A673 (cell line): ENCODE measurements at regions not wholly inside any gene's neighbourhood (a gene's known extent, or its start where the extent isn't known, plus 50 kb on each side); places are given as distances from the start of the nearest gene placed in this dataset.

Experiments
- BruUV-seq: library from RNA; stranded (reverse); fragments of 400-500 nt; replicated peaks from 2 replicates; lab custom pipeline; 2021; lab: Mats Ljungman, UMichigan
- CTCF ChIA-PET: fragments of 300-600 bp; sonication (Branson Sonifier 250); formaldehyde crosslinking; loops from one replicate; lab custom pipeline; 2022; ENCODE audit warnings: antibody characterized with exemption; lab: Charles Lee
- POLR2A ChIA-PET: fragments of 300-600 bp; sonication (Branson Sonifier 250); formaldehyde crosslinking; loops from one replicate; lab custom pipeline; 2022; ENCODE audit warnings: antibody characterized with exemption; ENCODE audit not compliant: low non-redundant PET; lab: Charles Lee
- DNase-seq: peaks from one replicate; pipeline ENCODE4 v3.0.0-alpha.2; 2015; ENCODE audit warnings: low spot score
- H3K27ac ChIP-seq: fragments of 200-600 bp; sonication (generic); 2 replicates; pipeline ENCODE4 v1.5.1; 2016; ENCODE audit warnings: mixed run types, low read depth, mild to moderate bottlenecking, mixed read lengths, antibody characterized with exemption, low read length; ENCODE audit not compliant: poor library complexity, severe bottlenecking
- H3K27me3 ChIP-seq: fragments of 200-600 bp; sonication (generic); replicated peaks from 2 replicates; pipeline ENCODE4 v1.6.1; 2017; ENCODE audit warnings: mixed run types, low read depth, mild to moderate bottlenecking, mixed read lengths, antibody characterized with exemption, low read length; ENCODE audit not compliant: insufficient read depth, poor library complexity
- H3K36me3 ChIP-seq: fragments of 200-600 bp; sonication (generic); 2 replicates; pipeline ENCODE4 v1.6.1; 2016; ENCODE audit warnings: mixed run types, mild to moderate bottlenecking, mixed read lengths, antibody characterized with exemption, low read length; ENCODE audit not compliant: insufficient read depth, poor library complexity, severe bottlenecking
- H3K4me1 ChIP-seq: fragments of 200-600 bp; sonication (generic); 2 replicates; pipeline ENCODE4 v1.6.1; 2017; ENCODE audit warnings: mixed run types, mild to moderate bottlenecking, mixed read lengths, antibody characterized with exemption, low read length; ENCODE audit not compliant: insufficient read depth, poor library complexity, severe bottlenecking
- H3K4me3 ChIP-seq: fragments of 200-600 bp; sonication (generic); 2 replicates; pipeline ENCODE4 v1.5.1; 2016; ENCODE audit warnings: low read depth, mixed run types, mild to moderate bottlenecking, mixed read lengths, low read length; ENCODE audit not compliant: poor library complexity, severe bottlenecking
- H3K9me3 ChIP-seq: fragments of 200-600 bp; sonication (generic); 2 replicates; pipeline ENCODE4 v1.6.1; 2016; ENCODE audit warnings: mixed run types, low read depth, mild to moderate bottlenecking, mixed read lengths, antibody characterized with exemption, low read length; ENCODE audit not compliant: poor library complexity, severe bottlenecking
- CTCF ChIP-seq: fragments of 300-800, 200-600 bp; sonication (generic); conservative IDR thresholded peaks from 2 replicates; pipeline ENCODE4 v1.5.1; 2017; ENCODE audit warnings: low read depth, mild to moderate bottlenecking, antibody characterized with exemption, low read length, moderate library complexity, mixed read lengths
- EZH2 ChIP-seq: fragments of 200-600 bp; sonication (generic); IDR thresholded peaks from 2 replicates; pipeline ENCODE4 v1.6.1; 2017; ENCODE audit warnings: borderline replicate concordance, low read depth, mild to moderate bottlenecking, mixed read lengths, antibody characterized with exemption, low read length; ENCODE audit not compliant: poor library complexity, severe bottlenecking
- intact Hi-C: fragments of 100-400 bp; cut with micrococcal nuclease; formaldehyde crosslinking; loops from one replicate; pipeline ENCODE4 v1.10.0; 2022; ENCODE audit not compliant: unreplicated experiment

- ChIA-PET POLR2A (no interaction called here), CTCF (no interaction called here)
- intact Hi-C loops: no loop called here
- Histone ChIP-seq H3K27me3 (no peaks in the 10 kb centered on the region), H3K27ac (no peak overlapping the region), H3K4me1 (peaks cover 12% of the 10 kb centered on the region), H3K4me3 (no peak overlapping the region), H3K36me3 (no peaks in the 10 kb centered on the region), H3K9me3 (no peaks in the 10 kb centered on the region)
- no peak for DNase-seq
- no TSS peak for BruUV-seq
- no peak for TF ChIP-seq EZH2
- no peak for TF ChIP-seq CTCF
Observed at GRCh38 chr2:221050020-221050795, 521.9 kb downstream of the EPHA4 start.

- Histone ChIP-seq H3K4me3 (no peak overlapping the region), H3K4me1 (peaks cover 8% of the 10 kb centered on the region), H3K9me3 (no peaks in the 10 kb centered on the region), H3K27me3 (no peaks in the 10 kb centered on the region), H3K27ac (no peak overlapping the region), H3K36me3 (no peaks in the 10 kb centered on the region)
- intact Hi-C loops: no loop called here
- no TSS peak for BruUV-seq
- TF ChIP-seq CTCF: no peak
- TF ChIP-seq EZH2: no peak
- ChIA-PET CTCF (no interaction called here), POLR2A (no interaction called here)
- no peak for DNase-seq
Observed at GRCh38 chr2:221051162-221051561, 520.9 kb downstream of the EPHA4 start.

- H3K36me3 ChIP-seq: no peaks in the 10 kb centered on the region
- ChIA-PET CTCF (no interaction called here), POLR2A (no interaction called here)
- TF ChIP-seq CTCF (no peak), EZH2 (no peak)
- intact Hi-C loops: no loop called here
- no peaks in the 10 kb centered on the region for H3K27me3 ChIP-seq
- DNase-seq: no peak
- H3K27ac ChIP-seq: no peak overlapping the region
- no peak overlapping the region for H3K4me3 ChIP-seq
- BruUV-seq: no TSS peak
- peaks cover 6% of the 10 kb centered on the region for H3K9me3 ChIP-seq
- no peaks in the 10 kb centered on the region for H3K4me1 ChIP-seq
Observed at GRCh38 chr2:221060376-221060775, 511.7 kb downstream of the EPHA4 start.
